Calu3 (cell line): ENCODE measurements at regions not wholly inside any gene's neighbourhood (a gene's known extent, or its start where the extent isn't known, plus 50 kb on each side); places are given as distances from the start of the nearest gene placed in this dataset.

Experiments
- BruUV-seq: library from RNA; stranded (reverse); fragments of 400-500 nt; replicated peaks from 2 replicates; lab custom pipeline; 2021; lab: Mats Ljungman, UMichigan
- CTCF ChIA-PET: fragments of 300-600 bp; sonication (Branson Sonifier 250); formaldehyde crosslinking; loops from one replicate; lab custom pipeline; 2022; ENCODE audit warnings: antibody characterized with exemption; lab: Charles Lee
- DNase-seq: peaks from one replicate; pipeline ENCODE4 v3.0.0; 2022
- H3K27ac Mint-ChIP-seq: one replicate; pipeline ENCODE4 v1.8.0; 2022; ENCODE audit warnings: mixed read lengths; ENCODE audit not compliant: unreplicated experiment
- H3K27me3 Mint-ChIP-seq: one replicate; pipeline ENCODE4 v1.8.0; 2022; ENCODE audit warnings: mixed read lengths; ENCODE audit not compliant: unreplicated experiment
- H3K36me3 Mint-ChIP-seq: one replicate; pipeline ENCODE4 v1.8.0; 2022; ENCODE audit warnings: mild to moderate bottlenecking, moderate library complexity, mixed read lengths; ENCODE audit not compliant: insufficient read depth, unreplicated experiment
- H3K4me1 Mint-ChIP-seq: one replicate; pipeline ENCODE4 v1.8.0; 2022; ENCODE audit warnings: mild to moderate bottlenecking, low read depth, mixed read lengths; ENCODE audit not compliant: unreplicated experiment
- H3K4me3 Mint-ChIP-seq: one replicate; pipeline ENCODE4 v1.8.0; 2022; ENCODE audit warnings: mild to moderate bottlenecking, low read depth, moderate library complexity, mixed read lengths; ENCODE audit not compliant: unreplicated experiment
- H3K9me3 Mint-ChIP-seq: one replicate; pipeline ENCODE4 v1.8.0; 2022; ENCODE audit warnings: low read depth, mixed read lengths; ENCODE audit not compliant: unreplicated experiment
- intact Hi-C: fragments of 100-400 bp; cut with micrococcal nuclease; formaldehyde crosslinking; loops from one replicate; pipeline ENCODE4 v1.10.0; 2022; ENCODE audit not compliant: unreplicated experiment
- TF ChIP-seq, protein P1 (sequence below): fragments of 200-600 bp; IDR thresholded peaks from one replicate; pipeline ENCODE4 v1.8.0; 2022; ENCODE audit warnings: antibody characterized with exemption; ENCODE audit not compliant: unreplicated experiment

DNA sequence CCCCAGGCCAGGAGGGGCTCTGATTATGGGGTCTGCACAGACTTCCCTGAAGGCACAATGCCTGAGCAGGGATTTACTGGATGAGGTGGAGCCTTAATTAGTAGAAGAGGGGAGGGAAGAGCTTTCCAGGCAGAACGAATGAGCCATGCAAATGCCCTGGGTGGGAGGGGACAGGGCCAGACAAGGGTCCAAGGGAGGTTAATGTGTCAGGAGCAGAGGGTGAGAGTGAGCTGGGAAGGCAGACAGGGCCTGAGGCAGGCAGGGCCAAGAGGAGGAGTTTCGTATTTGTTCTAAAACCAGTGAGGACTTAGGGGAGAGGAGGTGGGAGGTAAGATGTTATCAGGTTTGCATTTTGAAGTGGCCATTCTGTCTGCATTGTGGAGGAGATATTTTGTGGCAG lies 65.3 kb downstream of the NPY start:
- H3K9me3 Mint-ChIP-seq = peaks cover 2% of the 10 kb centered on the region
- H3K27ac Mint-ChIP-seq = no peak overlapping the region
- no TSS peak for BruUV-seq
- CTCF ChIA-PET = no interaction called here
- H3K27me3 Mint-ChIP-seq = peaks cover 49% of the 10 kb centered on the region
- H3K36me3 Mint-ChIP-seq = no peaks in the 10 kb centered on the region
- intact Hi-C loops = no loop called here
- H3K4me1 Mint-ChIP-seq = no peaks in the 10 kb centered on the region
- DNase-seq = no peak
- no peak overlapping the region for H3K4me3 Mint-ChIP-seq
- TF ChIP-seq, protein P1, sequence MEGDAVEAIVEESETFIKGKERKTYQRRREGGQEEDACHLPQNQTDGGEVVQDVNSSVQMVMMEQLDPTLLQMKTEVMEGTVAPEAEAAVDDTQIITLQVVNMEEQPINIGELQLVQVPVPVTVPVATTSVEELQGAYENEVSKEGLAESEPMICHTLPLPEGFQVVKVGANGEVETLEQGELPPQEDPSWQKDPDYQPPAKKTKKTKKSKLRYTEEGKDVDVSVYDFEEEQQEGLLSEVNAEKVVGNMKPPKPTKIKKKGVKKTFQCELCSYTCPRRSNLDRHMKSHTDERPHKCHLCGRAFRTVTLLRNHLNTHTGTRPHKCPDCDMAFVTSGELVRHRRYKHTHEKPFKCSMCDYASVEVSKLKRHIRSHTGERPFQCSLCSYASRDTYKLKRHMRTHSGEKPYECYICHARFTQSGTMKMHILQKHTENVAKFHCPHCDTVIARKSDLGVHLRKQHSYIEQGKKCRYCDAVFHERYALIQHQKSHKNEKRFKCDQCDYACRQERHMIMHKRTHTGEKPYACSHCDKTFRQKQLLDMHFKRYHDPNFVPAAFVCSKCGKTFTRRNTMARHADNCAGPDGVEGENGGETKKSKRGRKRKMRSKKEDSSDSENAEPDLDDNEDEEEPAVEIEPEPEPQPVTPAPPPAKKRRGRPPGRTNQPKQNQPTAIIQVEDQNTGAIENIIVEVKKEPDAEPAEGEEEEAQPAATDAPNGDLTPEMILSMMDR = no peak

DNA sequence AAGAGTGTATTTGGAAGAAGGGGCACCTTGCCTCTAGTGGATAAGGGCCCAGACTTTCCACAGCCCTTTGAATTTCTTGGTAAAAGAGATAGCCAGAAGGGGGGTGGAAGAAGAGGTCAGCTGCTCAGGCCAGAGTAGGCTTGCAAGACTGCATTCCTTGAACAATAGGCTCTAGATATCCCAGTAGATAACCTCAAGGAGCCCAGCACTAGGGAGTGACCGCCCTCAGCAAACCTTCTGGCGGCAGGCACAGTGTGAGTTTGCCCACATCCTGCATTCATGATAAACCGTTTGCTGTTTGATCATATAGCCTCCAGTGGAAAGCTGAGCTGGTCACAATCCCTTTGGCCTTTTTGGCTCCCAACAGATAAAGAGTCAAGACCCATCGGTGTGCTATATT lies 70.5 kb downstream of the NPY start:
- H3K4me1 Mint-ChIP-seq = no peaks in the 10 kb centered on the region
- no peak overlapping the region for H3K4me3 Mint-ChIP-seq
- H3K36me3 Mint-ChIP-seq = no peaks in the 10 kb centered on the region
- BruUV-seq = no TSS peak
- TF ChIP-seq, protein P1 = no peak
- peaks cover 46% of the 10 kb centered on the region for H3K27me3 Mint-ChIP-seq
- H3K9me3 Mint-ChIP-seq = peaks cover 10% of the 10 kb centered on the region
- intact Hi-C loops = no loop called here
- no peak for DNase-seq
- H3K27ac Mint-ChIP-seq = no peak overlapping the region
- CTCF ChIA-PET = no interaction called here

DNA sequence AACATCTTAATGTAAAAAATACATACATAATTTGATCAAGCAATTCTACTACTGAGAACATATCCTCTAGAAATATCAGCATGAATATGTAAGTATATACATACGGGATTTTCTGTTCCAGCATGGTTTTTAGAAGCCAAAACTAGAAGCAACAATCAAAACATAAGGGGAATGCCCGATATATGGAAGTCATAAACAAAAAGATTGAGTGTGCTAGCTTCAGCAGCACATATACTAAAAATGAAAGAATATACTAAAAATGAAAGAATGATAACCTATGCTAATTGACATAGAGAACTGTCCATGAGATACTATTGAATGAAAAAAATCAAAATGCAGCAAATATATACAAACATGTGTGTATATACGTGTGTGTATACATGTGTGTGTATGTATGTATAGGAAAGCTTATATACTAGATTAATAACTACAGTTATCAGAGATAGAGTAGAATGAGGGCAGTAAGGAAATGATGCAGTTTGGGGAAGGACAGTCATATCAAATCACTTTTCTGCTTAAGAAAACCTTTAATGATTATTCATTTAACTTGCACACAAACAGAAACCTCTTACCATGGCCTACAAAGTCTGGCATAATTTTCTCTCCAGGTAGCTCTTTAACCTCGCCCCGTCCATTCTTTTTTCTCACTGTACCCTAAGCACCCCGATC lies 72.9 kb downstream of the NPY start:
- Mint-ChIP-seq H3K9me3 (peaks cover 10% of the 10 kb centered on the region), H3K36me3 (no peaks in the 10 kb centered on the region), H3K4me3 (no peak overlapping the region), H3K4me1 (no peaks in the 10 kb centered on the region), H3K27me3 (peaks cover 58% of the 10 kb centered on the region), H3K27ac (no peak overlapping the region)
- intact Hi-C loops = no loop called here
- BruUV-seq = no TSS peak
- DNase-seq = no peak
- TF ChIP-seq, protein P1 = no peak
- CTCF ChIA-PET = interaction anchor here (0.6 to 0.8 kb wide), 4 partner anchors 8 to 982 kb away, joined by 3 to 4 read pairs (median 3); no protein-coding TSS in a partner anchor

DNA sequence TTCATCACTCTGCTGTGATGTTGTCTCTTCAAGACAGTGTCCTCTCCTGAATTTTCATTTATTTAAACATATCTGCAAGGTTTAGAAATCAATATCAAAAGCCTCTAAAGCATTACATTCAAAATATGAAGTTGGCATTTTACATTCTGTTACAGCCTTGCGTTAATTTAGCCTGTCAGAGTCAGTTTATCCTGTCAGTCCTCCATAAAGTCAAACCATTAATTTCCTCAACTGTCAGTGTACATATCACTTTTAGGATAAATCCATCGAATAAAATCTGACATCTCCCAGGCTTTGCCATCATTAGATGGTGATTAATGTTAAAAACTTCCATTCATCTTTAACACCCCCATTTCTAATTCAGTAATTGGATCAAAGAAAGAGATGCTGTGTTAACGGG lies 77.0 kb downstream of the NPY start:
- Mint-ChIP-seq H3K36me3 (no peaks in the 10 kb centered on the region), H3K27me3 (peaks cover 52% of the 10 kb centered on the region), H3K4me3 (no peak overlapping the region), H3K4me1 (no peaks in the 10 kb centered on the region), H3K9me3 (no peaks in the 10 kb centered on the region), H3K27ac (no peak overlapping the region)
- BruUV-seq = no TSS peak
- no peak for DNase-seq
- intact Hi-C loops = no loop called here
- TF ChIP-seq, protein P1 = no peak
- CTCF ChIA-PET = no interaction called here
